HG03457 (cell line): ENCODE measurements at regions not wholly inside any gene's neighbourhood (a gene's known extent, or its start where the extent isn't known, plus 50 kb on each side); places are given as distances from the start of the nearest gene placed in this dataset.
"Not testable (repeated sequence)": the region's sequence is repeated elsewhere in the genome, so short reads cannot be mapped to it uniquely, and the experiment has no call there.

Source experiments
- ATAC-seq: cut with Tn5 transposase; IDR thresholded peaks from one replicate; pipeline ENCODE4 v1.9.1; 2021; ENCODE audit warnings: moderate number of reproducible peaks; ENCODE audit not compliant: unreplicated experiment

DNA sequence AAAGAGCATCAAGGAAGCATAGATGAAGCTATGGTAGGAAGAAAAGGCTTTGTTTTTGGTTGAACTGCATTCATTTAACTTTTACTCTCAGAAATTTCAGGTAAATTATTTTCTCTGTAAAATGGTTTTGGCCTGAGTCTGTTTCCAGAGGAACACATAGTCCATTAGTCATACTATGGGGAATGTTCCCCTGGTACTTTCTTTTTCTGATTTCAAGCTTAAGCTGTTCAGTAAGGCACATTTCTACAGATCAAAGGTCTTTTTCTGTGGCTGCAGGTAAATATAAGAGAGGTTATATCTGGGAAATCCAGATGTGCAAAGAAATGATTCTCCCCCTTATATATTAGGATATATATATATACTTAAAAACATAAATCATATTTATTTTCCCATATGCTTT is 1744.4 kb upstream of the ADGRL3 start:
- ATAC-seq, result no peak

DNA sequence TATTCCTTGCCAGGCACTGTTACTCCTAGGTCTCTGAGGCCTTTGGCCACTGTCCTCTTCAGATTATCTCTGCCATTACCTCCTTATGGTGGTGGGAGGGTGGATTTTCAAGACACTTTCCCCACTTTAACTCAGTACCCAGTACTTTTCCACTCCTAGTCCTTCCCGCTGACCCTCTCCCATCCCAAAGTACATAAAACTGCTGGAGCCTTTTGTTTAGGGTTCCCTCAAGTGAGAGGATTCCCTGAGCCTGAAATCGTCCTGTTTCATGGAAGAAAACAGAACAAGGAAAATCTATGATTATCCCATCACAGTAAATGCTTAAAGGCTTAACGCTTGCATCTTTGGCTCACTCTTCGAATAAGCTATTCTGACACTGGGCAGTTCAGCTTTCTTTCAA is 1742.5 kb upstream of the ADGRL3 start:
- no peak for ATAC-seq

GRCh38 chr4:59484944-59485343 is 1715.2 kb upstream of the ADGRL3 start:
- ATAC-seq, result no peak

DNA sequence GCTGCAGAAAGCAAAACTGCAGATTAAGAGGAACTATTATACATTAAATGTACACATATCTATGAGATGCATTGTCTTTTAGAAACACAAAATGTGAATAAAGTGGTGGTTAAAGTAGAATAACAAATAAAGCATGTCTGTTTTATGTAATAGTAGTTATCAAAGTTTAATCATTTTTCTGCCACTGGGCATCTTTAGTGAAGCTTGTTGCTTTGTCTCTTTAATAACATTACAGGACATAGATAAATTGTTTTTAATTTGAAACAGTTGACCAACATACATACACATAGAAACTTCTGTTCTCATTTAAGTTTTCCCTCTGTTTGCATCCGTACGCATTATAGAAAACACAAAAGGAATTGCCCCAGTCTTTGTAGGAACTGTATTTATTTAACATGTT is 1700.0 kb upstream of the ADGRL3 start:
- no peak for ATAC-seq

DNA sequence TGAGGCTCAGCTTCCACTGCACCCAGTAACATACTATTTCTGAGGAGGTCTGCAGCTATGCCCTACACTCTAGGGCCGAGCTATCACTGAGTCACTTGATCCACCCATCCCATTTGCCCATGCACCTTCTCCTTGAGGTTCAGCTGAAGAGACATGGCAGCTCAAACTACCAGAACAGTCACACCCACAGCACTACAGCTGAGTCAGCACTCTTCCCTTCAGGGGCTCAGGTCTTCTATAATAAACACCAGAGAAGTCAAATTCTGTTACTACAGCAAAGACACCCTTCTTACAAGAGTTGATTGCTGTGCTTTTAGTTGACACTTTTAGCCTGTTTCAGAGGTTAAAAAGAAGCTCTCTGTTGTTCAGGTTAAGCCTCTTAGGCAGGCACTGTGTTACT is 1696.4 kb upstream of the ADGRL3 start:
- ATAC-seq, result no peak

GRCh38 chr4:59511809-59512208 is 1688.3 kb upstream of the ADGRL3 start:
- not testable (repeated sequence) for ATAC-seq

- ATAC-seq, result no peak
Observed at GRCh38 chr4:59517007-59517406, 1683.1 kb upstream of the ADGRL3 start.

DNA sequence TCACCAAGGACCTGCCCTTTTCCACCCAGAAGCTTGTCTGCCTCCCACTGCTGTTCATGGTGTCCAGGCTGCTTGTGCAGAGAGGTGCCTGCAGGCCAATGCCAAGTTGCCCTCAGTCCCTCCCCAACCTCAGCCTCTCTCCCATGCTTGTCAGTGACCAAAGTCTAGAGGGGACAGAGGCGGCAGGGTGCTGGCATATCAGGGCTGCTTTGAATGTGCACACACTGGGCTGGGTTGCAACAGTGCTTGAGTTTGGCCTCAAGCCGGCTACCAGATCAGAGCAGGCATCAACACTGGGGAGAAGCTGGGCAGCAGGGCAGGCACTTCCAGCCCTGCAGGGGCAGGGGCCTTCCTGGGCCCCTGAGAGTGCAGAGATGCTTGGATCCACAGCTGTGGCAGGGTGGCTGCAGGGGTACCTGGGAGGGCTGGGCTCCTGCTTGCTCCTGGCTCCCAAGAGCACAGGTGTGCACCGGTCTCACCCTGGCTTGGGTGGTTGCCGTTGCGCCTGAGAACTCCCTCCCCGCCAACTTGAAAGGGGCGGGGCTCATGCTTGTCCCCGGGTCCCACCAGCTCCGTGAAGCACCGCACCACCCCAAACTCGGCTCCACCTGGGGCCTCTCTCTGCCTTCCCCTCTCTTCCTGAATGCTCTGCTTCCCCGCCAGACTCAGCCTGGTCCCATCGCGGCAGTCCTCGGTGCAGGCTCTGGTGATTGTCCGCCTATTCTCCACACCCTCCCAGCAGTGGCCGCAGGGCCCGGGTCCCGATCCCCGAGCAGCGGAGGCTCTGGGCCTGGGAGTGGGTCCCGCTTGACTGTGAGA is 1681.9 kb upstream of the ADGRL3 start:
- no peak for ATAC-seq

GRCh38 chr4:59525885-59526284 is 1674.2 kb upstream of the ADGRL3 start:
- ATAC-seq, result no peak

DNA sequence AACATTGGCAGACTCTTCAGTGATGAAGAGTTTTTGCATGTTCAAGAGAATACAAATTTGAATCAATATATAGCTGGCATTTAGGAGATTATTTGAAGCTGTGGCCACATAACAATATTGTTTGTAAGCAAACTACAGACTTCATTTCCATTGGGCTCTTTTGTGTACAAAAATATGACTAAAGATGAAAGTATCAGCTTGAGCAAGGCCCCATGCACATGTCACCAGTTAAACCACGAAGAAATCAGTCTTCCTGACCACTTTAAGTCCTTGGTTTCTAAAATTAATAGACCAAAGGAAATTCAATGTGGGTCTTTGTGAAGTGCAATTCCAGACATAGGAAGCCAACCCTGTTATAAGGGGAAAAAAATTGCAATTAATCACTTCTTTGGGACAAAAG is 1664.6 kb upstream of the ADGRL3 start:
- ATAC-seq, result no peak

DNA sequence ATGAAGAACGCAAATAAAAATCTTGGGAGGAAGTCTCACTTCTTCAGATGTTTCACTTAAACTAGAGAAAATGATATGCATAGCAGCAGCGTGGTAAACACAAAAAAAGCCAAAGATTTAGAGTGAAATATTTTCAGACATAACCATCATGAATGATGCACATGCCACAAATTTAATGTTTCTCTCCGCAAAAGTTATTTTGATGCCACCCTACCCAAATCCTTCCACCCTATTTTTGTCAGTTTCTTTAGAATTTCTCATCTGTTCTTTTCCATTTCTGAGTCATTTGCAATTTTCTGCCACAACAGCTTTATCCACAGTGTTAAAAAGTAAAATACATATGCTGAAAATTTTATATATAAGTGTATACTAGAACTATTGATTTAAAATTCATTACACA is 1663.7 kb upstream of the ADGRL3 start:
- no peak for ATAC-seq

GRCh38 chr4:59537246-59537886 is 1662.8 kb upstream of the ADGRL3 start:
- ATAC-seq, result no peak

DNA sequence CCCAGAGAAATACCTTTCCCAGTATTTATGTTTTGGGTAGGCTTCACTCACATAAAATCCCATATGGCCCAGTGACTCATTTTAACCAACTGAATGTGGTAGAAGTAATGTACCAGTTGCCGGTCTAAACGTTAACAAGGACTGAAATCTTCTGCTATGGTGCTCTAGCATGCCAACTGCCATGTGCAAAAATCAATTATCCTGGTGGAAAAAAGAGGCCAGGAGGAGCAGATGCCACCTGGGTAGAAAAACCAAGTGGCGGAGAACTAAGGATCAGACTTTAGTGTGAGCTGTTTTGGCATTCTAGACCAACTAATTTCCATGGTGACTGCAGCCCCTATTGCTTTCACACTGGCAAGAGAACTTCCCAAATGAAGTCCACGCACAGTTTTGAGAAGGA is 1660.7 kb upstream of the ADGRL3 start:
- ATAC-seq, result no peak

- ATAC-seq, result no peak
Observed at GRCh38 chr4:59540311-59540710, 1659.8 kb upstream of the ADGRL3 start.

- no peak for ATAC-seq
Observed at GRCh38 chr4:59553063-59553720, 1646.9 kb upstream of the ADGRL3 start.

GRCh38 chr4:59553721-59554091 is 1646.4 kb upstream of the ADGRL3 start:
- ATAC-seq, result no peak

DNA sequence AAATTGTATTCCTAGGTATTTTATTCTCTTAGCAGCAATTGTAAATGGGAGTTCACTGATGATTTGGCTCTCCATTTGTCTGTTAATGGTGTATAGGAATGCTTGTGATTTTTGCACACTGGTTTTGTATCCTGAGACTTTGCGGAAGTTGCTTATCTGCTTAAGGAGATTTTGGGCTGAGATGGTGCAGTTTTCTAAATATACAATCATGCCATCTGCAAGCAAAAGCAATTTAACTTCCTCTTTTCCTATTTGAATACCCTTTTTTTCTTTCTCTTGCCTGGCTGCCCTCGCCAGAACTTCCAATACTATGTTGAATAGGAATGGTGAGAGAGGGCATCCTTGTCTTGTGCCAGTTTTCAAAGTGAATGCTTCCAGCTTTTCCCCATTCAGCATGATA is 1643.9 kb upstream of the ADGRL3 start:
- not testable (repeated sequence) for ATAC-seq

GRCh38 chr4:59560141-59560648 is 1639.9 kb upstream of the ADGRL3 start:
- not testable (repeated sequence) for ATAC-seq

GRCh38 chr4:59565836-59566235 is 1634.3 kb upstream of the ADGRL3 start:
- ATAC-seq, result no peak

DNA sequence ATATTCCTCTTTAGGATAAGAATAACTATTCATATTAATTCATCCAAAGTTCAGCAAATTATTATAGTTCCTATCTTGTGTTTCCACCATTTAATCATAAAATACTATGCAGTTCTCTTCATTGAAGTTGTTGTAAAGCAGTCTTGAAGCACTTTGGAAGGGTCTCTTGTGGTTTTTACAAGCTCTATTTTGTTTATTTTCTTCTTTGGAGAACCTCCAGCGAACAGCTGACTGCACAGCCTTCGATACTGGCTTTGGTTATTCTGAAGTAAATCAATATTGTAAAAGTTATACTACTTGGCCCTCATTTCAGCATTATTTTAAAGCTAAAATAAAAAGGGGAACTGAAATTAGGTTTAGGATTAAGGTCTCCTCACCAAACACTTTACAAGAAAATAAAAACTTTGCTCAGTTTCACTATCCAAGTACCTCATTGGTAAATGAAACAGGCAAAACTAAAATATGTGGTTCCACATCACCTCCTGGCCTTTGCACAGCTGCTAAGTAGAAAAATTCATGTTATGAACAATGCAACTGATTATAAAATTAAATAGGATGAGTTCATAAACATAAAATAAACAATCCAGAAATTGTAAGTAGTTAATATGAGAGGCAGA is 1629.2 kb upstream of the ADGRL3 start:
- no peak for ATAC-seq

DNA sequence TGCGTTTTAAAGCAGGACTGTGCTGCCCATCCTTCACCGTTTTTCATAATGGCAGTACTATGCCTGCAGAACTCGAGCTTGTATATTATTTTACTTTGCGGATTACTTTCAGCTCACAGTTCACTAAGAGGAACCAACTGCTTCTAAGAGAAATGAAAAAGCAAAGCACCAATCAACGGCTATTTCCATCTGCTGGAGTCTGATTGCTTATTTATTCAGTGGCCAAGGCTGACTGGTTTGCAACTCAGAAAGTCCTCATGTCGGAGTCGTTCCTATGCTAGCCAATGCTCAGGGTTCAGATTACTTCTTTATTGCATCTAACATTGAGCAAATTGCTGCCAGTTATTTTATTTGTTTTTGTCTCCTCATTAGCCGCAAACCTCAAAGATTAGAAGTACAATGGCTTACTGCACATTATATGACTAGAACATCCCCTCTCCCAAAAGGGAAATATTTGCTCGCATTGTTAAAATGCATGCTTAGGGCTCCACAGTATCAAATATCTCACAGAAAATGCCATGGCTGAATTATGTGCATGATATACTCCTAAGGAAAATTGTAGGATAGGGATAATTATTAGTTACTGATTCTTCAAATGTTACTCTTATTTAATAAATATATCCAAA is 1628.2 kb upstream of the ADGRL3 start:
- no peak for ATAC-seq
